HG02943 (cell line): ENCODE measurements at regions not wholly inside any gene's neighbourhood (a gene's known extent, or its start where the extent isn't known, plus 50 kb on each side); places are given as distances from the start of the nearest gene placed in this dataset.

ENCODE experiments used
- ATAC-seq: cut with Tn5 transposase; IDR thresholded peaks from one replicate; pipeline ENCODE4 v1.9.1; 2021; ENCODE audit warnings: mild to moderate bottlenecking, low read depth, moderate library complexity; ENCODE audit not compliant: unreplicated experiment

GRCh38 chr1:221806984-221807383 is 65.1 kb upstream of the DUSP10 start:
- no peak for ATAC-seq

GRCh38 chr1:221806236-221806635 is 64.3 kb upstream of the DUSP10 start:
- ATAC-seq: no peak

DNA sequence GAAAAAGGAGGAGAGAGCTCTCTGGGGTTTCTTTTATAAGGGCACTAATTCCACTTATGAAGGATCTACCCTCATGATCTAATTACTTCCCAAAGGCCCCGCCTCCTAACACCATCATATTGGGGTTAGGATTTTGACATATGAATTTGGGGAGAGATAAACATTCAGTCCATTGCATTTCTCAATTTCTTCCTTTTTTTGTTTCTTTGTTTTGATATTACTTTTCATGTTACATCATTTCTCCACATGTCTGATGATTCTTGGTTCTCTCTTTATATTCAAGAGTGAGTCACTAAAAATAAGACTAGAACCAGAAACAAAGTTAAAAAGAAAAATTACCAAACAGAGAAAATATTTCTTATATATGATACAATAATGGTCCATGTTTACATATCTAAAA is 63.2 kb upstream of the DUSP10 start:
- ATAC-seq: no peak

GRCh38 chr1:221804303-221804702 is 62.4 kb upstream of the DUSP10 start:
- ATAC-seq: no peak

GRCh38 chr1:221801773-221802516 is 60.1 kb upstream of the DUSP10 start:
- ATAC-seq: no peak

GRCh38 chr1:221801251-221801661 is 59.4 kb upstream of the DUSP10 start:
- no peak for ATAC-seq

GRCh38 chr1:221800831-221801230 is 58.9 kb upstream of the DUSP10 start:
- no peak for ATAC-seq

- no peak for ATAC-seq
Observed at GRCh38 chr1:221797506-221797905, 55.6 kb upstream of the DUSP10 start.

GRCh38 chr1:221796700-221797099 is 54.8 kb upstream of the DUSP10 start:
- ATAC-seq: no peak

DNA sequence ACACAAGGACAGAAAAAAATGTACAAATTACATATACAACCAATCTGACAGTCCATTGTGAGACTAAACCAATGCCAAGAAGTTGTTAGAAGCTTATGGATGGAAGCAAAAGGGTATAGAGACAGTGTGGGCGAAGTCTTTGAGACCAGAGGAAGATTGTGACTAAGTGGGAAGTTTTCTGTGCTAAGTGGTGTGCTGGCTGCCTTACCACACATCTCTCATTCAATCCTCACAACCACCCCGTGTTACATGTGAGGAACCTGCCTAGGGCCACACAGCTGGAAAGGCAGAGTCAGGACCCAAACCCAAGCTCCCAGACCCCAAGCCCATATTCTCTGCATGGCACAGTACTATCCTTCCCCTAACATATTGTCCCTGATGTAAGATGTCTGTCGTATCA is 53.5 kb upstream of the DUSP10 start:
- no peak for ATAC-seq

- ATAC-seq: no peak
Observed at GRCh38 chr1:221794935-221795334, 53.0 kb upstream of the DUSP10 start.

- ATAC-seq: peak; percentile 33
Observed at GRCh38 chr1:221794079-221794670, 52.3 kb upstream of the DUSP10 start.

- peak; percentile 96 for ATAC-seq
Observed at GRCh38 chr1:221793439-221794078, 51.7 kb upstream of the DUSP10 start.

GRCh38 chr1:221791846-221792245 is 50.0 kb upstream of the DUSP10 start:
- no peak for ATAC-seq
